ENCODE measurements at regions not wholly inside any gene's neighbourhood (a gene's known extent, or its start where the extent isn't known, plus 50 kb on each side); places are given as distances from the start of the nearest gene placed in this dataset.

GRCh38 chr14:100472094-100472455 is 115.1 kb downstream of the BEGAIN start:
- no peak overlapping the region for H3K4me3 ChIP-seq (ENCODE audit: low read depth, low read length)
- no peak for DNase-seq (ENCODE audit: low read depth)
- TF ChIP-seq CTCF (IDR thresholded peaks at IDR 0.05; ENCODE audit: low read depth, low read length) = no peak
- no peak for TF ChIP-seq MYC (IDR thresholded peaks at IDR 0.05; ENCODE audit: low read depth, low read length)
- TF ChIP-seq POLR2A (IDR thresholded peaks at IDR 0.05; ENCODE audit: extremely low read depth, insufficient read length) = no peak

DNA sequence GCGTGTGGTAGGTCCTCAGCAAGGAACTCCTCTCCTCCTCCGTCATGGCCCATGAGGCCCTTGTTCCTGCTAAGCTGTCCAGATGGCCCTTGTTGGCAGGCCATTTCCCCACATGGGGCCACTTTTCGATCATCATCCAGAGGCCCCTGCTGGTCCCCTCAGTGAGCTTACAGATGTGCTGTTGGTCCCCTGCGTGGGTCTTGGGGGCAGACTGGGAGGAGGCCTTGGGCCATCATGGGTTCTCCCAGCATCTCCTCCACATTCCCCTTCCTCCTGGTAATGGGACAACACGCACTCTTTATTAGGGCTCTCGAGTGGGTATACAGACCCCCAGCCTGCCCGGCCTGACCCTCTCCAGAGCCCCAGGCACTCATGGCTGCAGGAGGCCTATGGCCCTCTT is 114.7 kb downstream of the BEGAIN start:
- H3K4me3 ChIP-seq (ENCODE audit: low read depth, low read length) = no peak overlapping the region

GRCh38 chr14:100473249-100473648 is 114.0 kb downstream of the BEGAIN start:
- TF ChIP-seq, protein P1, sequence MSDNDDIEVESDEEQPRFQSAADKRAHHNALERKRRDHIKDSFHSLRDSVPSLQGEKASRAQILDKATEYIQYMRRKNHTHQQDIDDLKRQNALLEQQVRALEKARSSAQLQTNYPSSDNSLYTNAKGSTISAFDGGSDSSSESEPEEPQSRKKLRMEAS (IDR thresholded peaks at IDR 0.05; ENCODE audit: low read depth, low read length) = no peak
- no peak for TF ChIP-seq POLR2A (IDR thresholded peaks at IDR 0.05; ENCODE audit: extremely low read depth, insufficient read length)
- TF ChIP-seq CTCF (IDR thresholded peaks at IDR 0.05; ENCODE audit: low read depth, low read length) = no peak
- no peak for TF ChIP-seq MYC (IDR thresholded peaks at IDR 0.05; ENCODE audit: low read depth, low read length)
- no peak overlapping the region for H3K4me3 ChIP-seq (ENCODE audit: low read depth, low read length)
- DNase-seq (ENCODE audit: low read depth) = no peak

More for the DNA sequence above, 114.7 kb downstream of the BEGAIN start:
- TF ChIP-seq MYC (IDR thresholded peaks at IDR 0.05; ENCODE audit: low read depth, low read length) = no peak
- TF ChIP-seq POLR2A (IDR thresholded peaks at IDR 0.05; ENCODE audit: extremely low read depth, insufficient read length) = no peak
- TF ChIP-seq CTCF (IDR thresholded peaks at IDR 0.05; ENCODE audit: low read depth, low read length) = no peak
- no peak for DNase-seq (ENCODE audit: low read depth)

- TF ChIP-seq MYC (IDR thresholded peaks at IDR 0.05; ENCODE audit: low read depth, low read length) (no peak), CTCF (IDR thresholded peaks at IDR 0.05; ENCODE audit: low read depth, low read length) (no peak), POLR2A (IDR thresholded peaks at IDR 0.05; ENCODE audit: extremely low read depth, insufficient read length) (no peak)
- TF ChIP-seq, protein P1 (IDR thresholded peaks at IDR 0.05; ENCODE audit: low read depth, low read length) = no peak
- DNase-seq (ENCODE audit: low read depth) = no peak
- no peak overlapping the region for H3K4me3 ChIP-seq (ENCODE audit: low read depth, low read length)
Observed at GRCh38 chr14:100474196-100474595, 113.0 kb downstream of the BEGAIN start.

GRCh38 chr14:100475268-100475667 is 111.9 kb downstream of the BEGAIN start:
- TF ChIP-seq POLR2A (IDR thresholded peaks at IDR 0.05; ENCODE audit: extremely low read depth, insufficient read length) (no peak), MYC (IDR thresholded peaks at IDR 0.05; ENCODE audit: low read depth, low read length) (no peak), CTCF (IDR thresholded peaks at IDR 0.05; ENCODE audit: low read depth, low read length) (no peak)
- TF ChIP-seq, protein P1 (IDR thresholded peaks at IDR 0.05; ENCODE audit: low read depth, low read length) = no peak
- no peak overlapping the region for H3K4me3 ChIP-seq (ENCODE audit: low read depth, low read length)
- DNase-seq (ENCODE audit: low read depth) = no peak

GRCh38 chr14:100476012-100476822 is 111.0 kb downstream of the BEGAIN start:
- TF ChIP-seq MYC (IDR thresholded peaks at IDR 0.05; ENCODE audit: low read depth, low read length) = no peak
- DNase-seq (ENCODE audit: low read depth) = no peak
- no peak overlapping the region for H3K4me3 ChIP-seq (ENCODE audit: low read depth, low read length)
